ENCODE measurements at regions not wholly inside any gene's neighbourhood (a gene's known extent, or its start where the extent isn't known, plus 50 kb on each side); places are given as distances from the start of the nearest gene placed in this dataset.
"Not testable (repeated sequence)": the region's sequence is repeated elsewhere in the genome, so short reads cannot be mapped to it uniquely, and the experiment has no call there.

- DNase-seq = no peak
Observed at GRCh38 chr3:139136469-139137202, 91.9 kb upstream of the PRR23C start.

- DNase-seq = no peak
Observed at GRCh38 chr3:139140553-139140952, 95.9 kb upstream of the PRR23C start.

- DNase-seq = not testable (repeated sequence)
Observed at GRCh38 chr3:139145980-139146379, 101.3 kb upstream of the PRR23C start.

GRCh38 chr3:139151530-139151929, 106.8 kb upstream of the PRR23C start:
- DNase-seq = no peak

- not testable (repeated sequence) for DNase-seq
Observed at GRCh38 chr3:139153434-139153833, 108.7 kb upstream of the PRR23C start.

- DNase-seq = no peak
Observed at GRCh38 chr3:139157161-139157932, 112.7 kb upstream of the PRR23C start.

- no peak for DNase-seq
Observed at GRCh38 chr3:139159356-139159755, 114.7 kb upstream of the PRR23C start.

- DNase-seq = no peak
Observed at GRCh38 chr3:139173372-139174108, 128.8 kb upstream of the PRR23C start.

GRCh38 chr3:139180489-139180888, 135.8 kb upstream of the PRR23C start:
- DNase-seq = no peak

- no peak for DNase-seq
Observed at GRCh38 chr3:139182143-139182542, 137.5 kb upstream of the PRR23C start.

- DNase-seq = no peak
Observed at GRCh38 chr3:139182598-139182997, 137.9 kb upstream of the PRR23C start.

- DNase-seq = no peak
Observed at GRCh38 chr3:139185527-139185926, 140.8 kb upstream of the PRR23C start.

- no peak for DNase-seq
Observed at GRCh38 chr3:139187154-139187553, 142.5 kb upstream of the PRR23C start.

GRCh38 chr3:139187648-139188047, 143.0 kb upstream of the PRR23C start:
- no peak for DNase-seq

GRCh38 chr3:139189943-139190342, 145.3 kb upstream of the PRR23C start:
- DNase-seq = no peak

- DNase-seq = not testable (repeated sequence)
Observed at GRCh38 chr3:139194421-139194820, 149.4 kb upstream of the MRPS22 start.

GRCh38 chr3:139196146-139196545, 147.7 kb upstream of the MRPS22 start:
- not testable (repeated sequence) for DNase-seq

- no peak for DNase-seq
Observed at GRCh38 chr3:139197251-139197650, 146.6 kb upstream of the MRPS22 start.

- no peak for DNase-seq
Observed at GRCh38 chr3:139198186-139198585, 145.6 kb upstream of the MRPS22 start.

GRCh38 chr3:139198929-139199328, 144.9 kb upstream of the MRPS22 start:
- no peak for DNase-seq

GRCh38 chr3:139199421-139200010, 144.3 kb upstream of the MRPS22 start:
- no peak for DNase-seq

- DNase-seq = no peak
Observed at GRCh38 chr3:139201446-139202225, 142.2 kb upstream of the MRPS22 start.

Measured in NK-92 treated with Interleukin-12 subunit alpha and Interleukin-12 subunit beta, amount 100 ng/mL, for 24 hours (cell line).